Left renal cortex interstitium (tissue), 4 donors: ENCODE measurements at regions not wholly inside any gene's neighbourhood (a gene's known extent, or its start where the extent isn't known, plus 50 kb on each side); places are given as distances from the start of the nearest gene placed in this dataset.

Experiments
- DNase-seq, 4 donors: peaks; one replicate each; pipeline ENCODE4 v3.0.0-alpha.2; 2013; ENCODE audit warnings: low read depth in 4 of 4, low spot score in 2 of 4, missing footprints in 1 of 4

DNA sequence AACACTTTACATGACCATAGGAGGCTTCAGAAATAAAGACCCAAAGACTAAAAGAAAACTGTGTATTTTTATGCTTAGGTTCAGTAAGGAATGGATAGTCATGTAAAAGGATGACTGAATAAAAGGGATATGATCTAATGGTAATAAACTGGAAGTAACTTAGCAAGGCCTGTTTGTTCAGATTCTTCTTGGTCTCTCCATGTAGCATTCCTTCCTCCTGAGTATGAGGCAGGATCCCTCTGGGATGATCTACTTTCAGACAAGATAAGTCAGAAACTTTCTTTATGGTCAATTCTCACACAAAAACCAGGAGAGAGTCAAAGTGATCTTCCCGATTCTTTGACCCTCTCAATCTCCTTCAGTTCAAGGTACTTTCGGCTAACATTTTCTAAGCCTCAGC lies 340.8 kb upstream of the DCBLD2 start:
- DNase-seq = no peak

DNA sequence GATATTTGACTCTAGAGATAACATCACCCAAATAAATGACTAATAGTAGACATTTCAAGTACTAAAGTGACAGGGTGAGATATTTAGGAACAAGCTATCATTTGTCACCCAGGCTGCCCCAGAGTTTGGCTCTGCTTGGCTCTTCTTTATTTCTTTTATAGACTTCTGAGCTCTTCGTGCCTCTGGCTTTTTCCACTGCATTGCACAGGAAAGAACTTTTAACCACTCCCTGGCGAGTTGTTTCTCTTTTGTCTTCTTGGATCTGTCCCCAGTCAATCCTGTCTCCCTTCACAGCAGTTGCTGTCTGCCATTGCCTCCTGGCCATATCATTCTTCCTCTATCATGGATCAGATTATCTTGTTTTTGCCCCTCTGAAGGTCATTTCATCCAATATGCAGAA lies 339.2 kb upstream of the DCBLD2 start:
- no peak for DNase-seq

DNA sequence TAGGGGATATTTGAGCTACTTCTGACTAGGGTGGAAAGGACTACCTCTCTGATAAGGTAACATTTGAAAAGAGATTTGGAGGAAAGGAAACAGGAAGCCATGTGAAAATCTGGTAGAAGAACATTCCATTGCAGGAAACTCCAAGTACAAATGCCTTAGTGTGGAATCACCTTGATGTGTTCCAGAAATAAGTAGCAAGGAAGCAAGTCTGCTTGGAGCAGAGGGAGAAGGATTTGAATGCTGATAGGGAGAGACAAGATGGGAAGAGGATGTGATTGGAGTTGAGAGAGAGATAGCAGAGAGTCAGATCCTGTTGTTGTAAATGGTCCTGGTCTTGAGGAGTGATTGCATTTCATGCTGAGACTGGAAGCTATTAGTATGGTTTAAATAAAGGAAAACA lies 335.1 kb upstream of the DCBLD2 start:
- no peak for DNase-seq

DNA sequence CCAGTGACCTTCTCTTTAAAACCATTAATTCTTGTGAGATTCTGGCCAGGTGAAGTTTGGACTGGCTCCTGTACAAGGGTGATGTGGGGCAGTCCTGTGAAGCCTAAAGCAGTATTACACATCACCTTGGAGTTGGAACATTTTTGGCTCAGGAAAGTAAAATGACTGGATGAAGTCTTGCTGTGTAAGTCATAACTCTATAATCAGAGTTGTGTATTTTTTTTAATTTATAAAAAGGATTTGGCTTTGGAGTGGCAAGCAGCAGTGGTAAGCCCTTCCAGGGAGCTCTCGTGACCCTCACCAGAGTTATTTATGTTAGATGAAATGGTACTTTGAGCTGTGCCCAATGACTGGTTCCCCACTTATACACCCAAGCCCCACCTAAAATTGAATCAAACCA lies 331.2 kb upstream of the DCBLD2 start:
- DNase-seq = no peak

DNA sequence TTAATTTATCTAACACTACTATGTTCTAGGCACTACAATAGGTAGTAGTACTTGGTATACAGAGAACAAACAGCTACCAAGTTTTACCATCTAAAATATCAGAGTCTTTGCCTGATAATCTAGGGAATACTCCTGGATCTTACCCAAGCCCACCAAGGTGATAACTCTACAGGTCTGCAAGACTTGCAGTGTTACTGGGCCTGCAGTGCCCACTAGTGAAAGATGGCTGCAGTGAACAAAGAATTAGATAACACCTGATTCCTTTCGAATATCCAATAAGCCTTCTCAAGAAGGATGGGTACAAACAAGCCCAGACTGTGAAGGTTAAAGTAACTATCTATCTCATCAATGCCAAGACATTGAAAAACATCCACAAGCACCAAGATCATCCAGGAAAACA lies 317.0 kb upstream of the DCBLD2 start:
- DNase-seq = no peak

DNA sequence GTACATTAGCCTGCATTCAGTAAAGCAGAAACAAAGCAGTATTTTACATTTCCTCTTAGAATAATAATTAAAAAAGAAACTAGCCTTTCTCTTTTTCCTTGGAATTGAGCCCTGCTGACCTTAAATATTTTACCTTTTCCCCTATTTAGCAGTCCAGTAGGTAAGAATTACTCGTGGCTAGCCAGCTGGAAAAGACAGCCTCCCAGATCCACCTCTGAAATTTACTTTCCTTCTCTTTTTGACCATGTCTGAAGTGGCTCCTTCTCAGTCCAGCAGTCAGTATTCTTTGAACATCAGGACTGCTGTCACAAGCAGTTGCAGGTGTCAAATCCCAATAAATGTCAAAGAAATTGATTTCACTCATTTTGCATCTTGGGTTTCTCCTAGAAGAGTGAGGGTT lies 311.5 kb upstream of the DCBLD2 start:
- no peak for DNase-seq

DNA sequence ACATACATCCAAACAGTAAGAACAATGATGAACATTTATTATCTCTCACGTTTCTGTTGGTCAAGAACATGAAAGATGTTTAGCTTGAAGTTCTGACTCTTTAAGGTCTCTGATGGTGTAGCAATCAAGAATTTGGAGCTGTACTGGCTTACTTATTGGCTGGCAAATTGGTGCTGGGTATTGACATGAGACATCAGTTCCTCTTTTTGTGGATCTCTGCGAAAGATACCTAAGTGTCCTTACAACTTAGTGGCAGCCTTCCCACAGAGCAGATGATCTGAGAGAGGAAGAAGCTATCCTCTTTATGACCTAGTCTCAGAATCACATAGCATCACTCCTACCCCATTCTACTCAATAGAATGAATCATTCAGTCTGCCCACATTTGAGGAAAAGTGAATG lies 309.8 kb upstream of the DCBLD2 start:
- no peak for DNase-seq

DNA sequence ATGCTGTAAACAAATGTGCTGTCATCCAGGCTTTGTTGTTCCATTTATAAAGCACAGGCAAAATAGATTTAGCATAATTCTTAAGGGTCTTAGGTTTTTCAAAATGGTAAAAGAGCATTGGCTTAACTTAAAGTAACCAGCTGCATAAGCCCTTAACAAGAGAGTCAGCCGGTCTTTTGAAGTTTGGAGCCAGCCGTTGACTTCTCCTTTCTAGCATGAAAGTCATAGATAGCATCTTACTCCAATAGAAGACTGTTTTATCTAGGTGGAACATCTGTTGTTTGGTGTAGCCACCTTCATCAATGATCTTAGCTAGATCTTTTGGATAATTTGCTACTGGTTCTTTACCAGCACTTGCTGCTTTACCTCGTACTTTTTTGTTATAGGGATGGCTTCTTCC lies 297.5 kb upstream of the DCBLD2 start:
- no peak for DNase-seq

DNA sequence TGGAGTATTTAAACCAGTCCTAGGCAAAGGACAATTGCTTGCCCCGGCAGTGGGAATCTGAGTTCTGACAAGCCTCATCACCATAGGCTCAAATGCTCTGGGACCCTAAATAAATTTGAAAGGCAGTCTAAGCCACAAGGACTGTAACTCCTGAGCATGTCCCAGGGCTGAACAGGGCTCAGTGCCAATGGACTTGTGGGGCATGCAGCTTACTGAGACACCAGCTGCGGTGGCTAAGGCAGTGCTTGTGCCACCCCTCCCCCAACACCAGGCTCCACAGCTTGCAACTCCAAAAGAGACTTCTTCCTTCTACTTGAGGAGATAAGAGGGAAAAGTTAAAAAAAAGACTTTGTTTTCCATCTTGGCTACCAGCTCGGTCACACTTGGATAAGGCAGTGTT lies 289.7 kb upstream of the DCBLD2 start:
- no peak for DNase-seq

DNA sequence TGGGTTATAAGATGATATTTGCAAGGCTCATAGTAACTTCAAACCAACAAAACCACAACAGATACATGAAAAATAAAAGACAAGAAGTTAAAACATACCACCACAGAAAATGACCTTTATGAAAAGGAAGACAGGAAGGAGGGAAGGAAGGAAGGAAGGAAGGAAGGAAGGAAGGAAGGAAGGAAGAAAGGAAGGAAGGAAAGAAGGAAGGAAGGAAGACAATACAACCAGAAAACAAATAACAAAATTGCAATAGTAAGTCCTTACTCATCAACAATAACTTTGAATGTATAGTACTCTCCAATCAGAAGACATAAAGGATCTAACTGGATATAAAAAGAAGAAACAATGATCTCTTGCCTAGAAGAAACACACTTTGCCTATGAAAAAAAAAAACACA lies 287.4 kb upstream of the DCBLD2 start:
- DNase-seq = no peak

DNA sequence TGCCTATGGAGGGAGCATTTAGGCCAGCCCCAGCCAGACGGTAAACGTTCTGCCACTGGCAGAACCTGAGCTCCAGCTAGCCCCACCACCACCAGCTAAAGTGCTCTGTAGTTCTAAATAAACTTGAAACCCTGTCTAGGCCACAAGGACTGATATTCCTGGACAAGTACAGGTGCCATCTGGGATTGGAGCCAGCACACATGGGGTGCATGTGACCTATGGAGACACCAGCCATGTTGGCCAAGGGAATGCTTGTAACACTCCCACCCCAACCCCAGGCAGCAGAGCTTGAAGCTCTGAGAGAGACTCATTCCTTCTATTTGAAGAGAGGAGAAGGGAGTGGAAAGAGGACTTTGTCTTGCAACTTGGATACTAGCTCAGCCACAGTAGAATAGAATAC lies 284.5 kb upstream of the DCBLD2 start:
- DNase-seq = no peak

DNA sequence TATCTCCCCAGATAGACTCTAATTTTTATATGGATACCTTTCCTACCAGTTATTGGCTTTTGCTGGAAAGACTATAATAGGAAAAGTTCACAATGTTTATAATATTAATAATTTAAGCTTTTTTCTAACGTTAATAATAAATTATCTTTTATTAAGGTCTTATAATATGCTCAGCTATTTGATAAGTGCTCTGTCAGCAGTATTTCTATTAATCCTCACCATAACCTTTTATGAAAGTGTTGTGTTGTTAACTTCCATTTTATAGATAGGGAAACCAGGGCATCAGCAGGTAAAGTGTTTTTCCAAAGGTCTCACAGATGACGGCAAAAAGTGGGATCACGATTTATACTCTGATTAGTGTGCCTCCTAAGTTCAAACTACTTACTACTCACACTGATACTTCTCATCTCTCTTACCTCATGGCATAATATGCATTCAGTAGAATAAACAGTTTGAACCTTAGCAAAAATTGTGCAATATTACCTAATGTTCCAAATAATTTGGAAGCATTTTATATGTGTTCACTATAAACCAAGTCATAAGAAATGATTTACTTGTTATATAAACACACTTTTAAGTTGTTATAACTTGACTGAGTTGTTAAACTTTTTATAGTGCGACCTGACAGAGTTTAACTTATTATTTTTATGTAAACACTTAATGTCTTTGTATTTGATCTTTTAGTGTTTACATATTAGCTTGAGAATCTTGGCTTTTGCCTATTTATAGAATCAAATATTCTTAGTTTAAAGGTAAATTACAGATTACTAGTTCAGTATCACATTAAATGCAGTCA lies 274.9 kb upstream of the DCBLD2 start:
- no peak for DNase-seq

DNA sequence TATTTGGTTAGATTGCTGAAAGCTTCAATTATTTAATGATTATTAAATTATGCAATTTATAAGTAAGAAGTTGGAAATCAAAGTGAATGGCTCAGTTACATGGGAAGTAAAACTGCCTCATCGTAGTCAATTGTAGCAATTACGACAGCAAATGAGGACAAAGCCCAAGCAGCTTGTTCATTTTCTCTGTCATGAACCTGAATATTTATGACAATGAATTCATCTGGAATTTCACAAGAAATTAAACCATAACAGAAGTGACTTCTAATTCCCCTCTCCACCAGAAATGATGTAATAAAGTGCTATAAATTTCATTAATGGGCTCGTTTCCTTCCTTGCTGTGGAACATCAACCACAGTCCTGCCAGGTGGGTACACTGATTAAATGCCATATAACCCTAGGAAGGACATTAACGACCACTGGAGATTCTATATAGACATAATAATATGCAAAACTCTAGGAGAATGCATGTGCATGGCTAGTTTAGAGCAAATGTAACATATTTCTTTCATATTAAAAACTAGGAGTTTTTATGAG lies 273.8 kb upstream of the DCBLD2 start:
- peak in 1 of 4 donors; percentile 17 for DNase-seq

DNA sequence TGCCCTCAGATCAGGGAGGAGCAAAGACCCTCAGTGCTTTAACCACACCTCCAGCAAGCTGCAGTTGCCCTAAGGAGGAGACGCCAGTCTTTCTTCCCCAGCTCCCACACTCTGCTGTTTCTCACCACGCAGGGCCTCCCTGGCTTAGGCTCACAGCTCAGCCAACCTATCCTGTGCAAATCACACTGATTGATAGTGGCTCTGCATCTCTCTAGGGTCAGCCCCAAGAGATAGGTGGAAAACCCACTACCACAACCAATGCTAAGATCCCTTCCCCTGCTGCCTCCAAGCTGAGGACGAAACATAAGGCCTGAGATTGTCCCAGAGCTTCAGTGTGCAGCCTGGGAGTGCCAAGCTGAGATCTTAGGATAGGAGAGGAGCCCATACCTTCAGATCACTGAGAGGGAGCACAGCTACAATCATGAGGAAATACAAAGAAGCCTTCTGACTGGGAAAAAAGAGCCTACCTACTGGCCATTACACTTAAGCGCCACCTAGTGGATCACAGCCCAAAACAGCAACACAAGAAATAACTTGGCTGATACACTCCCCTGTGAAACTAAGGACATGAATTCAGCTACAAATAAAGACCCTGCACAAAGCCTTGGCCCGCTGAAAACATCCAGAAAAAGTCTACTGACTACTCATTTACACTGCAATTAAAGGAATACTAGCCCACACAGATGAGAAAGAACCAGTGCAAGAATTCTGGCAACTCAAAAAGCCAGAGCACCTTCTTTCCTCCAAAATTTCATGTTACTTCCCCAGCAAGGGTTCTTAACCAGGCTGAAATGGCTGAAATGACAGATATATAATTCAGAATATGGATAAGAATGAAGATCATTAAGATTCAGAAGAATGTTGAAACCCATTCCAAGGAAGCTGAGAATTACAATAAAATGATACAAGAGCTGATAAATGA lies 271.5 kb upstream of the DCBLD2 start:
- DNase-seq = peak in 1 of 4 donors; percentile 32

DNA sequence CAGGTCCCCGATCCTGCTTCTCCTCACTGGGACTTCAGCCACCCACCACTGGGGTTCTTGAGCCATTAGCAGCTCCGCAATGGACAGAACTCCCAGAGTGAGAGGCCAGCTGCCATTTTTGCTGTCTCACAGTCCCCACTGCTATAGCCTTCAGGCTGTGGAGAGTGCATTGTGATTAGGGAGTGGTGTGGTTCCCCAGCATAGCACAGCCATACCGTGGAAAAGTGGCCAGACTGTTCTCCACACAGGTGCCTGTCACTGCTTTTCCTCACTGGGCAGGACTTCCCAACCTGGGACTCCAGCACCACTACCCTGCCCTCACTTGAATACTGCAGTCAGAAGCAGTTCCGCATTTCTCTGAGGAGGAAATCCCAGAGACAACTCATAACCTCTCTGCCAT lies 270.3 kb upstream of the DCBLD2 start:
- no peak for DNase-seq

DNA sequence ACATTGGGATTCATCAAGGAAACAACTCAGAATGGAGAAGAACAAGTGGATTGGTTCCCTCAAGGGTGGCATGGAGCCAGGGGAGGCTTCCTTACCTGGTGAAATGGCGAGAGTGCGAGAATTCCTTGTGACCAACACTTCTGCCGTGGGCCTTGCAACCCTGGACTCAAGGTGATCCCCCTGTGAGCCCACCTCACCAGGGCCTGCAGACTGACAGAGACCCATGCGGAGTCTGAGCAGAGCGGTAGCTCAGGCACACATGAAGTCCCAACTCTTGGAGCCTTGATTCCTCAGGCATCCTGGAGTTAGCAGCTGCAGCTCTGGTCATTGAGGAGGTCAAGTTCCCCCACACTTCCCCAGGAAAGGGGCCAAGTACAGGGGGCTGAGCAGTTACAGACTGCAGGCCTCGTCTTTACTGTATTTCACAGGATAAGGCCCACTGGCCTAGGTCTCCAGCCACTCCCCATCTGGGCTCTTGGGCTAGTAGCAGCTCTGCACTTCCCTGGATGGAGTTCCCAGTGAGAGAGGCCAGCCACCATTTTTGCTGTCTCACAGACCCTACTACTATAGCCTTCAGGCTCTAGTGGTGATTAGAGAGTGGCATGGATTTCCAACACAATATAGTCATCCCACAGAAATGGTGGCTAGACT lies 269.5 kb upstream of the DCBLD2 start:
- DNase-seq = no peak

DNA sequence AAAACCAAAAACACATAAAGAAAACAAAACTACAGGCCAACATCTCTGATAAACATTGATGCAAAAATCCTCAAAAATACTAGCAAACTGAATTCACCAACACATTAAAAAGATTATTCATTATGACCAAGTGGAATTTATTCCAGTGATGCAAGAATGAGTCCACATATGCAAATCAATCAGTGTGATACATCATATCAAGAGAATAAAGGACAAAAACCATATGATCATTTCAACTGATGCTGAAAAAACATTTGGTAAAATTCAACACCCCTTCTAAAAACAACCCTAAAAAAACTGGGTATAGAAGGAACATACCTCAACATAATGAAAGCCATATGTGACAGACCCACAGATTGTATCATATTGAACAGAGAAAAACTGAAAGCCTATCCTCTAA lies 265.6 kb upstream of the DCBLD2 start:
- DNase-seq = no peak

DNA sequence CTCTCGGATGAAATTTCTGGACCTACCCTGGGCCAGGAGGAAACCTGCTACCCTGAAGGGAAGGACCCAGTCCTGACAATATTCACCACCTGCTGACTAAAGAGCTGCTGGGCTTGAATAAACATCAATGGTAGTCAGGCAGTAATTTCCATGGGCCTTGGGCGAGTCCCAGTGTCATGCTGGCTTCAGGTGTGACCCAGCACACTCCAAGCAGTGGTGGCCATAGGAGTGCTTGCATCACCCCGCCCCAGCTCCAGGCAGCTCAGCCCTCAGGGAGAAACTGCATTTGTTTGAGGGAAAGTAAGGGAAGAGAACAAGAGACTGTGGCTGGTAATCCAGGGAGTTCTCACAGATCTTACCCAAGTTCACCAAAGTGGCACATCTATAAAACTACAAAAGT lies 261.8 kb upstream of the DCBLD2 start:
- DNase-seq = no peak

DNA sequence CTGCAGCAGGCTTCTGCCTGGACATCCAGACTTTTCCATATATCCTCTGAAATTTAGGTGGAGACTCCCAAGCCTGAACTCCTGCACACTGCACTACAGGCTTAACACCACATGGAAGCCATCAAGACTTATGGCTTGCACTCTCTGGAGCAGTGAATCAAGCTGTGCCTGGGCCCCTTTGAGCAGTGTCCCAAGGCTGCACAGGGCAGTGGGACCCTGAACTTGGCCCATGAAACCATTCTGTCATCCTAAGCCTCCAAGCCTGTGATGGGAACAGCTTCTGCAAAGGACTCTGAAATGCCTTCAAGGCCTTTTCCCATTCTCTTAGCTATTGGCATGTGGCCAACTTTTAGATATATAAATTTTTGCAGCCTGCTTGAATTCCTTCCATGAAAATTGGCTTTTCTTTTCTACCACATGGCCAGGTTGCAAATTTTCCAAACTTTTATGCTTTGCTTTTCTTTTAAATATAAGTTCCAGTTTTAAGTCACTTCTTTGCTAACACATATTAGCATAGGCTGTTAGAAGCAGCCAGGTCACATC lies 257.8 kb upstream of the DCBLD2 start:
- no peak for DNase-seq

DNA sequence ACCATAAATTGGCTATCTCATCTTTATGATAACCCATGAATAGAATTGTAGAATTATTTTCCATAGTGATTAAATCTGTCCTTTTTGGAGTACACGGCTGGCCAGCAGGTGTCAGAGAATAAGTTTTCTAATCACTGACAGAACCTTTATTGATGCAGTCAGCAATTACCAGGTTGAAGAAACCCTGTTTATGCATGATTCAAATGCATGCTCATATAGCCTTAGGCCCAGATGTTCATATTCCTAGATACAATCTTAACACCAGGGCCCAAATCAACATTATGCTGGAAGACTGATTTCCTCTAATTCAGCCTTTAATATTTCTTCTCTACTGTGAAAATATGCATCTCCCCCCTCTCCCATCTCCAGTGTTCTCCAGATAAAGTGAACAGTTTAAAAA lies 243.5 kb upstream of the DCBLD2 start:
- no peak for DNase-seq

DNA sequence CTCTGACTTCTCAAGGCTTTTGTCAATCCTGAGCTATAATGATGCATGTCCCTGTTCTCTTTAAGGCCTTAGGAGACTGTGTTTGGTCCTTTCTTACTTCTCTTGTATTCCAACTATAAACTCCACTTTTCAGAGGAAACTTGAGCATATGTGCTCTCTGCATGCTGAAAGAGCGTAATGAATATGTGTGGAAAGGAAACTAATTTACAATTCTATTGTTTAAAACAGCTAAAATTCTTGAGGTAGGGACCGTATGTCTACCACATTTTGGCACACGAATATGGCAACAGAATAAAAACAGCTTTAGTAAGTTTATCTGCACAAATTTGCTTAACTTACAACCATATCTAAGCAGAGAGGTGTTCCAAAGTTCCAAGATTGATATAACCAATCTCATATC lies 242.0 kb upstream of the DCBLD2 start:
- DNase-seq = no peak
